AG04449 (cell line): ENCODE measurements at regions not wholly inside any gene's neighbourhood (a gene's known extent, or its start where the extent isn't known, plus 50 kb on each side); places are given as distances from the start of the nearest gene placed in this dataset.

Experiments used
- CTCF ChIA-PET: fragments of 350-600 bp; formaldehyde crosslinking; extraction: SDS; loops from one replicate; lab custom pipeline; 2021; ENCODE audit warnings: antibody characterized with exemption; lab: Yijun Ruan, JAX
- POLR2A ChIA-PET: fragments of 400-600, 350-600 bp; formaldehyde crosslinking; extraction: SDS; loops from one replicate; lab custom pipeline; 2020; ENCODE audit warnings: antibody characterized with exemption, inconsistent platforms; lab: Yijun Ruan, JAX
- DNase-seq: peaks from one replicate; pipeline ENCODE4 v3.0.0-alpha.2; 2010; ENCODE audit warnings: low read depth, low spot score
- H3K4me3 ChIP-seq: 2 replicates; pipeline ENCODE4 v1.5.1; 2011; ENCODE audit warnings: low read depth, mild to moderate bottlenecking, control low read depth, low read length
- TF ChIP-seq, protein P1 (sequence below): IDR thresholded peaks from one replicate; pipeline ENCODE4 v1.5.1; 2011; ENCODE audit warnings: mild to moderate bottlenecking, moderate library complexity, low read length, control low read depth, inconsistent platforms; ENCODE audit not compliant: insufficient read depth; ENCODE audit errors: missing control alignments

DNA sequence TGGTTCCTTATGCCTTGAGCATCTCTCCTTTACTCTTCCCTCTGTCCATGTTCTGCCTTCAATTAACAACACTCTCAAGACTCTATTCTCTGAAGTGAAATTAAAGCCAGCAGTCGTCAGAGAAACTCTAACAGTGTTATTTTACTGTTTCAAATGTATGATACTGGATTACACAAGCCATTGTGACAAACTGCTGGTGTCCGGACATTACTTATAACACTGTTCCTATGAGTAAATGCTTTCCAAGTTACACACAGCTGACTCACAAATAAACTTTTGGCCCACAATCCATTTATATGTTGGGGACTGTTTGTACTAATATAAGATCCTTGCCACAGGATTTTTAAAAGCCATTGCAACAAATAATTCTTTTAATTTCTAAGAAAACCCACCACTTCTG lies 63.2 kb upstream of the GHR start:
- no peak overlapping the region for H3K4me3 ChIP-seq
- POLR2A ChIA-PET = no interaction called here
- TF ChIP-seq, protein P1, sequence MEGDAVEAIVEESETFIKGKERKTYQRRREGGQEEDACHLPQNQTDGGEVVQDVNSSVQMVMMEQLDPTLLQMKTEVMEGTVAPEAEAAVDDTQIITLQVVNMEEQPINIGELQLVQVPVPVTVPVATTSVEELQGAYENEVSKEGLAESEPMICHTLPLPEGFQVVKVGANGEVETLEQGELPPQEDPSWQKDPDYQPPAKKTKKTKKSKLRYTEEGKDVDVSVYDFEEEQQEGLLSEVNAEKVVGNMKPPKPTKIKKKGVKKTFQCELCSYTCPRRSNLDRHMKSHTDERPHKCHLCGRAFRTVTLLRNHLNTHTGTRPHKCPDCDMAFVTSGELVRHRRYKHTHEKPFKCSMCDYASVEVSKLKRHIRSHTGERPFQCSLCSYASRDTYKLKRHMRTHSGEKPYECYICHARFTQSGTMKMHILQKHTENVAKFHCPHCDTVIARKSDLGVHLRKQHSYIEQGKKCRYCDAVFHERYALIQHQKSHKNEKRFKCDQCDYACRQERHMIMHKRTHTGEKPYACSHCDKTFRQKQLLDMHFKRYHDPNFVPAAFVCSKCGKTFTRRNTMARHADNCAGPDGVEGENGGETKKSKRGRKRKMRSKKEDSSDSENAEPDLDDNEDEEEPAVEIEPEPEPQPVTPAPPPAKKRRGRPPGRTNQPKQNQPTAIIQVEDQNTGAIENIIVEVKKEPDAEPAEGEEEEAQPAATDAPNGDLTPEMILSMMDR = no peak
- CTCF ChIA-PET = no interaction called here
- DNase-seq = no peak

DNA sequence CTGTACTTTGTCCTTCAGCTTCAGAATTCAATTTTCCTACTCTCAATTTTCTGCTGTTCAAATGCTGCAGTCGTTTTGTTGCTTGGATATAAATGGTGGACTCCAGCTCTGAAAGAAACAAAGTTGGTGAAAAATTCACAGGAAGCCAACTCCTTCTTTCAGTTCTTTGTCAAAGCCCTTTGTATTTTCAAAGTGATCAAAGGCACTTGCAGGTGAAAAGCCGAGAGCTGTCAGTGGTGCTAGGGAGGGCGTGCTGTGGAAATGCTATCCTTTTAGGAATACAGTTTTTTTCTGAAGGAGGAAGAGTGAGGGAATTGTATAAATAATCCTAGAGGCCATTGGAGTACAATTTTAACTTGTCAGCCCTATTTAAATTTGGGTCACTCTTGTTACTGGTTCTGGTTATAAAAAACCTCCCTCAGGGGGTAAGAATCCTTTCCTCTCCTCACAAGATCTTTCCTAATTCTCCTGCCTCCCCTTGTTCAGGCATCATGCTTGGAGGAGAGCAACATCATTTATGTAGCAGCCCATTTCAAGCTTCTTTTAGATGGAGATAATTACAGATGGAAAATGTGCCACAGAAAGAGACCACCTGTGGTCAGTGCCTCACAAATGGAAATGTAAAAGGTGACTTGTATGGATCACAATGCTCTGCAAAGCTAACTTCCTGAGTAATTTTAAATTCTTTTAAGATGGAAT lies 62.5 kb upstream of the GHR start:
- POLR2A ChIA-PET = no interaction called here
- no peak overlapping the region for H3K4me3 ChIP-seq
- TF ChIP-seq, protein P1 = no peak
- CTCF ChIA-PET = no interaction called here
- no peak for DNase-seq

DNA sequence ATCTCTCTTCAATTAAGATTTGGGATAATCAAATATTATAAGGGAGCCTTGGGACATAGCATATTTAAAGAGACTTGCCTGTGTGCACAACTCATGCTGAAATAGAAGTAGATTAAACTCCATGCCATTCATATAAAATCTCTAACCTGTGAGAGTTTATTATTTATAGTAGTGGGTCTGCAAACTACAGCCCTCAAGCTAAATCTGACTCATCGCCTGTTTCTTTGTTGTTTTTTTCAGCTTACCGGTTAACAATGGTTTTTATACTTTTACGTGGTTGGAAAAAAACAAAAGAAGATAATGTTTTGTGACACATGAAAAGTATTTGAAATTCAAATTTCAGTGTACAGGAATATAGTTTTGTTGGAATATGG lies 61.9 kb upstream of the GHR start:
- H3K4me3 ChIP-seq = no peak overlapping the region
- ChIA-PET CTCF (no interaction called here), POLR2A (no interaction called here)
- no peak for DNase-seq
- TF ChIP-seq, protein P1 = no peak

DNA sequence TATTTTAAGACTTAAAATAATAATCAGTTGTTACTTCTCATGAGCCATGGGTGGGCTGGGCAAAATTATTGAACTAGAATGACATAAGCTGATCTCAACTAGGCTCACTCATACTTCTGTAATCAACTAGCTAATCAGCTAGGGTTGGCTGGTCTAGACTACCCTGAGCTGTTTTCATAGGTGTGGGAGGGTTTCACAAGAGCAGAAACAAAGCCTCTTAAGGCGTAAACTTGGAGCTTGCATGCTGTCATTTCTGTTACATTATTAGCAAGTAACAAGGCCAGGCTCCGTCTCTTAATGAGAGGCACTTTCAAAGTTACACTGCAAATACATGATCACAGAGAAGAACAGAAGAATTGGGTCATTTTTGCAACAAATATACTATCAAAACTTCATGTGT lies 57.2 kb upstream of the GHR start:
- no peak for DNase-seq
- ChIA-PET CTCF (no interaction called here), POLR2A (no interaction called here)
- TF ChIP-seq, protein P1 = no peak
- H3K4me3 ChIP-seq = no peak overlapping the region
